ENCODE measurements at regions not wholly inside any gene's neighbourhood (a gene's known extent, or its start where the extent isn't known, plus 50 kb on each side); places are given as distances from the start of the nearest gene placed in this dataset.
"Not testable (repeated sequence)": the region's sequence is repeated elsewhere in the genome, so short reads cannot be mapped to it uniquely, and the experiment has no call there.

GRCh38 chr10:64320448-64320847, 799.2 kb downstream of the REEP3 start:
- Mint-ChIP-seq H3K4me3 (no peak overlapping the region), H3K4me1 (ENCODE audit: low read depth) (no peaks in the 10 kb centered on the region), H3K36me3 (ENCODE audit: insufficient read depth) (no peaks in the 10 kb centered on the region), H3K27me3 (ENCODE audit: low read depth) (no peaks in the 10 kb centered on the region), H3K9me3 (peaks cover 10% of the 10 kb centered on the region)
- ATAC-seq: no peak
- DNase-seq: no peak

GRCh38 chr10:64329510-64329909, 808.3 kb downstream of the REEP3 start:
- H3K4me3 Mint-ChIP-seq: no peak overlapping the region

GRCh38 chr10:64332551-64332950, 811.4 kb downstream of the REEP3 start:
- H3K9me3 Mint-ChIP-seq: peaks cover 2% of the 10 kb centered on the region
- no peak for ATAC-seq

More at GRCh38 chr10:64329510-64329909, 808.3 kb downstream of the REEP3 start:
- H3K4me1 Mint-ChIP-seq (ENCODE audit: low read depth): no peaks in the 10 kb centered on the region
- DNase-seq (no peak), ATAC-seq (no peak)
- no peaks in the 10 kb centered on the region for H3K36me3 Mint-ChIP-seq (ENCODE audit: insufficient read depth)
- peaks cover 20% of the 10 kb centered on the region for H3K9me3 Mint-ChIP-seq
- H3K27me3 Mint-ChIP-seq (ENCODE audit: low read depth): no peaks in the 10 kb centered on the region

GRCh38 chr10:64334084-64334483, 812.9 kb downstream of the REEP3 start:
- Mint-ChIP-seq H3K9me3 (no peaks in the 10 kb centered on the region), H3K4me3 (no peak overlapping the region), H3K4me1 (ENCODE audit: low read depth) (no peaks in the 10 kb centered on the region), H3K36me3 (ENCODE audit: insufficient read depth) (no peaks in the 10 kb centered on the region), H3K27me3 (ENCODE audit: low read depth) (no peaks in the 10 kb centered on the region)
- DNase-seq: no peak
- ATAC-seq: no peak

More at GRCh38 chr10:64332551-64332950, 811.4 kb downstream of the REEP3 start:
- Mint-ChIP-seq H3K4me3 (no peak overlapping the region), H3K36me3 (ENCODE audit: insufficient read depth) (no peaks in the 10 kb centered on the region), H3K27me3 (ENCODE audit: low read depth) (no peaks in the 10 kb centered on the region), H3K4me1 (ENCODE audit: low read depth) (no peaks in the 10 kb centered on the region)
- DNase-seq: no peak

- DNase-seq (no peak), ATAC-seq (no peak)
- Mint-ChIP-seq H3K4me1 (ENCODE audit: low read depth) (no peaks in the 10 kb centered on the region), H3K36me3 (ENCODE audit: insufficient read depth) (no peaks in the 10 kb centered on the region), H3K27me3 (ENCODE audit: low read depth) (no peaks in the 10 kb centered on the region), H3K9me3 (peaks cover 4% of the 10 kb centered on the region), H3K4me3 (no peak overlapping the region)
Measured at GRCh38 chr10:64344211-64344610, 823.0 kb downstream of the REEP3 start.

- H3K36me3 Mint-ChIP-seq (ENCODE audit: insufficient read depth): no peaks in the 10 kb centered on the region
- DNase-seq: no peak
- no peak for ATAC-seq
- peaks cover 4% of the 10 kb centered on the region for H3K9me3 Mint-ChIP-seq
- H3K27me3 Mint-ChIP-seq (ENCODE audit: low read depth): no peaks in the 10 kb centered on the region
- H3K4me1 Mint-ChIP-seq (ENCODE audit: low read depth): no peaks in the 10 kb centered on the region
- H3K4me3 Mint-ChIP-seq: no peak overlapping the region
Measured at GRCh38 chr10:64345856-64346255, 824.7 kb downstream of the REEP3 start.

GRCh38 chr10:64346389-64346788, 825.2 kb downstream of the REEP3 start:
- H3K36me3 Mint-ChIP-seq (ENCODE audit: insufficient read depth): no peaks in the 10 kb centered on the region

GRCh38 chr10:64350665-64351064, 829.5 kb downstream of the REEP3 start:
- ATAC-seq: no peak
- Mint-ChIP-seq H3K27me3 (ENCODE audit: low read depth) (no peaks in the 10 kb centered on the region), H3K36me3 (ENCODE audit: insufficient read depth) (no peaks in the 10 kb centered on the region), H3K4me3 (no peak overlapping the region), H3K4me1 (ENCODE audit: low read depth) (no peaks in the 10 kb centered on the region), H3K9me3 (no peaks in the 10 kb centered on the region)
- no peak for DNase-seq

More at GRCh38 chr10:64346389-64346788, 825.2 kb downstream of the REEP3 start:
- Mint-ChIP-seq H3K27me3 (ENCODE audit: low read depth) (no peaks in the 10 kb centered on the region), H3K4me3 (no peak overlapping the region), H3K9me3 (peaks cover 4% of the 10 kb centered on the region), H3K4me1 (ENCODE audit: low read depth) (no peaks in the 10 kb centered on the region)
- ATAC-seq (no peak), DNase-seq (no peak)

- ATAC-seq (no peak), DNase-seq (no peak)
- Mint-ChIP-seq H3K9me3 (peaks cover 4% of the 10 kb centered on the region), H3K36me3 (ENCODE audit: insufficient read depth) (no peaks in the 10 kb centered on the region), H3K27me3 (ENCODE audit: low read depth) (no peaks in the 10 kb centered on the region), H3K4me1 (ENCODE audit: low read depth) (no peaks in the 10 kb centered on the region), H3K4me3 (no peak overlapping the region)
Measured at GRCh38 chr10:64358907-64359306, 837.7 kb downstream of the REEP3 start.

- not testable (repeated sequence) for DNase-seq; H3K36me3 Mint-ChIP-seq (ENCODE audit: insufficient read depth); H3K4me3 Mint-ChIP-seq; H3K9me3 Mint-ChIP-seq; H3K4me1 Mint-ChIP-seq (ENCODE audit: low read depth); H3K27me3 Mint-ChIP-seq (ENCODE audit: low read depth); ATAC-seq
Measured at GRCh38 chr10:64360240-64360639, 839.0 kb downstream of the REEP3 start.

- H3K9me3 Mint-ChIP-seq: peaks cover 4% of the 10 kb centered on the region
- DNase-seq (no peak), ATAC-seq (no peak)
- H3K27me3 Mint-ChIP-seq (ENCODE audit: low read depth): no peaks in the 10 kb centered on the region
- no peaks in the 10 kb centered on the region for H3K36me3 Mint-ChIP-seq (ENCODE audit: insufficient read depth)
- no peaks in the 10 kb centered on the region for H3K4me1 Mint-ChIP-seq (ENCODE audit: low read depth)
- no peak overlapping the region for H3K4me3 Mint-ChIP-seq
Measured at GRCh38 chr10:64363687-64364086, 842.5 kb downstream of the REEP3 start.

- Mint-ChIP-seq H3K36me3 (ENCODE audit: insufficient read depth) (no peaks in the 10 kb centered on the region), H3K4me1 (ENCODE audit: low read depth) (no peaks in the 10 kb centered on the region), H3K27me3 (ENCODE audit: low read depth) (no peaks in the 10 kb centered on the region), H3K4me3 (no peak overlapping the region), H3K9me3 (no peaks in the 10 kb centered on the region)
- ATAC-seq (no peak), DNase-seq (no peak)
Measured at GRCh38 chr10:64365663-64366062, 844.5 kb downstream of the REEP3 start.

GRCh38 chr10:64368298-64368697, 847.1 kb downstream of the REEP3 start:
- no peaks in the 10 kb centered on the region for H3K4me1 Mint-ChIP-seq (ENCODE audit: low read depth)
- no peaks in the 10 kb centered on the region for H3K36me3 Mint-ChIP-seq (ENCODE audit: insufficient read depth)
- H3K4me3 Mint-ChIP-seq: no peak overlapping the region
- H3K27me3 Mint-ChIP-seq (ENCODE audit: low read depth): no peaks in the 10 kb centered on the region
- no peaks in the 10 kb centered on the region for H3K9me3 Mint-ChIP-seq
- ATAC-seq (no peak), DNase-seq (no peak)

- H3K9me3 Mint-ChIP-seq: peaks cover 7% of the 10 kb centered on the region
- no peaks in the 10 kb centered on the region for H3K4me1 Mint-ChIP-seq (ENCODE audit: low read depth)
- H3K4me3 Mint-ChIP-seq: no peak overlapping the region
- H3K36me3 Mint-ChIP-seq (ENCODE audit: insufficient read depth): no peaks in the 10 kb centered on the region
- DNase-seq: no peak
- ATAC-seq: no peak
- H3K27me3 Mint-ChIP-seq (ENCODE audit: low read depth): no peaks in the 10 kb centered on the region
Measured at GRCh38 chr10:64369885-64370773, 848.9 kb downstream of the REEP3 start.

- no peak for ATAC-seq
- Mint-ChIP-seq H3K4me3 (no peak overlapping the region), H3K36me3 (ENCODE audit: insufficient read depth) (no peaks in the 10 kb centered on the region), H3K27me3 (ENCODE audit: low read depth) (no peaks in the 10 kb centered on the region), H3K9me3 (peaks cover 7% of the 10 kb centered on the region), H3K4me1 (ENCODE audit: low read depth) (no peaks in the 10 kb centered on the region)
- no peak for DNase-seq
Measured at GRCh38 chr10:64374346-64374745, 853.1 kb downstream of the REEP3 start.

Data from activated T-cell treated with anti-CD3 and anti-CD28 coated beads, Interleukin-2, amount 50 U/mL, for 4 hours (primary cell).